ENCODE measurements at regions not wholly inside any gene's neighbourhood (a gene's known extent, or its start where the extent isn't known, plus 50 kb on each side); places are given as distances from the start of the nearest gene placed in this dataset.

- no peak for DNase-seq (ENCODE audit: low spot score)
- H3K27ac Mint-ChIP-seq = no peak overlapping the region
- H3K4me1 Mint-ChIP-seq (ENCODE audit: low read depth) = no peaks in the 10 kb centered on the region
- no peak overlapping the region for H3K4me3 Mint-ChIP-seq
- H3K36me3 Mint-ChIP-seq (ENCODE audit: low read depth) = no peaks in the 10 kb centered on the region
- H3K9me3 Mint-ChIP-seq = no peaks in the 10 kb centered on the region
- H3K27me3 Mint-ChIP-seq (ENCODE audit: low read depth) = peaks cover 42% of the 10 kb centered on the region
Measured at GRCh38 chr2:160658851-160659250, 165.2 kb upstream of the RBMS1 start.

GRCh38 chr2:160660741-160661140 is 167.1 kb upstream of the RBMS1 start:
- H3K4me3 Mint-ChIP-seq = no peak overlapping the region
- no peak for DNase-seq (ENCODE audit: low spot score)
- H3K9me3 Mint-ChIP-seq = no peaks in the 10 kb centered on the region
- peaks cover 2% of the 10 kb centered on the region for H3K4me1 Mint-ChIP-seq (ENCODE audit: low read depth)
- H3K36me3 Mint-ChIP-seq (ENCODE audit: low read depth) = no peaks in the 10 kb centered on the region
- H3K27ac Mint-ChIP-seq = no peak overlapping the region
- H3K27me3 Mint-ChIP-seq (ENCODE audit: low read depth) = peaks cover 39% of the 10 kb centered on the region

- Mint-ChIP-seq H3K27ac (no peak overlapping the region), H3K4me3 (no peak overlapping the region), H3K27me3 (ENCODE audit: low read depth) (peaks cover 7% of the 10 kb centered on the region), H3K36me3 (ENCODE audit: low read depth) (no peaks in the 10 kb centered on the region), H3K9me3 (no peaks in the 10 kb centered on the region), H3K4me1 (ENCODE audit: low read depth) (peaks cover 16% of the 10 kb centered on the region)
- no peak for DNase-seq (ENCODE audit: low spot score)
Measured at GRCh38 chr2:160664603-160665140, 171.1 kb upstream of the RBMS1 start.

- Mint-ChIP-seq H3K27me3 (ENCODE audit: low read depth) (peaks cover 2% of the 10 kb centered on the region), H3K27ac (no peak overlapping the region), H3K36me3 (ENCODE audit: low read depth) (no peaks in the 10 kb centered on the region), H3K4me3 (peak overlapping the region; percentile 6), H3K9me3 (no peaks in the 10 kb centered on the region), H3K4me1 (ENCODE audit: low read depth) (peaks cover 16% of the 10 kb centered on the region)
- no peak for DNase-seq (ENCODE audit: low spot score)
Measured at GRCh38 chr2:160666154-160667060, 172.8 kb upstream of the RBMS1 start.

GRCh38 chr2:160667811-160668210 is 174.2 kb upstream of the RBMS1 start:
- Mint-ChIP-seq H3K4me1 (ENCODE audit: low read depth) (peaks cover 16% of the 10 kb centered on the region), H3K9me3 (no peaks in the 10 kb centered on the region), H3K4me3 (no peak overlapping the region), H3K27ac (no peak overlapping the region), H3K36me3 (ENCODE audit: low read depth) (no peaks in the 10 kb centered on the region), H3K27me3 (ENCODE audit: low read depth) (peaks cover 2% of the 10 kb centered on the region)
- no peak for DNase-seq (ENCODE audit: low spot score)

DNA sequence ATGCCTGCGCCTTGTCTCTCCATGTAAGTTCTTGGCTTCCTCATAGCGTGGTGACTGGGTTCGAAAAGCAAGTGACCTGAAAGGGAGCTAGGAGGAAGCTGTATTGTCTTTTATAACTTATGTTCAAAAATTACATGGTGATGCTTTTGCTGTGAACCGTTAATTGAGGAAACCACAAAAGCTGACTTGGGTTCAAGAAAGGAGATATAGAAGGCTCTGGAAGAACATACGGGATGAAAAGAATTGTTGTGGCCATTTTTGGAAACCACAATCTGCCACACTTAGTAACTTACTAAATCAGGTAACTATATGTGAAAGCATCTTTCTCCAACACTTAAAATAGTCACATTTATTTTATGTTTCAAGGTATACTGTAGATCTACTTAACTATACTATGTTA is 177.0 kb upstream of the RBMS1 start:
- H3K27me3 Mint-ChIP-seq (ENCODE audit: low read depth) = no peaks in the 10 kb centered on the region
- H3K4me3 Mint-ChIP-seq = no peak overlapping the region
- peaks cover 14% of the 10 kb centered on the region for H3K4me1 Mint-ChIP-seq (ENCODE audit: low read depth)
- no peak overlapping the region for H3K27ac Mint-ChIP-seq
- no peak for DNase-seq (ENCODE audit: low spot score)
- no peaks in the 10 kb centered on the region for H3K36me3 Mint-ChIP-seq (ENCODE audit: low read depth)
- no peaks in the 10 kb centered on the region for H3K9me3 Mint-ChIP-seq

DNA sequence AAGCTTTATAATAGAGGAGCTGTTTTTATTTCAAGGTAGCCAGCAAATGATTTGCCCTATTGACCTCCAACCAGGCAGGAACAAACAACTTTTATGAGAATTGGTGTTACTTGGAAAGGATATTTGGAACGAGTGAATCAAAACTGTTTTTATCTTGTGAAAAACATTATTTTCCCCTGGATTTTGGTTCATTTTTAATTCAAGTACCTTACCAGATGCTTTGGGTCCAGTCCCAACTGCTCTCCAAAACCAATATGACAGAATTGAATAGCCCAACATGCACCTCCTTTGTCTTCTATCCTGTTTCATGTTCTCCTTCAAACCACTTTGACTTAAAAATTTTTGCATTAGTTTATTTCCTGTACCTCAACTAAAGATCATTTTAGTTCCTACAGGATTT is 178.6 kb upstream of the RBMS1 start:
- Mint-ChIP-seq H3K4me3 (no peak overlapping the region), H3K27ac (no peak overlapping the region), H3K4me1 (ENCODE audit: low read depth) (peaks cover 2% of the 10 kb centered on the region), H3K27me3 (ENCODE audit: low read depth) (no peaks in the 10 kb centered on the region), H3K9me3 (no peaks in the 10 kb centered on the region), H3K36me3 (ENCODE audit: low read depth) (no peaks in the 10 kb centered on the region)
- DNase-seq (ENCODE audit: low spot score) = no peak

DNA sequence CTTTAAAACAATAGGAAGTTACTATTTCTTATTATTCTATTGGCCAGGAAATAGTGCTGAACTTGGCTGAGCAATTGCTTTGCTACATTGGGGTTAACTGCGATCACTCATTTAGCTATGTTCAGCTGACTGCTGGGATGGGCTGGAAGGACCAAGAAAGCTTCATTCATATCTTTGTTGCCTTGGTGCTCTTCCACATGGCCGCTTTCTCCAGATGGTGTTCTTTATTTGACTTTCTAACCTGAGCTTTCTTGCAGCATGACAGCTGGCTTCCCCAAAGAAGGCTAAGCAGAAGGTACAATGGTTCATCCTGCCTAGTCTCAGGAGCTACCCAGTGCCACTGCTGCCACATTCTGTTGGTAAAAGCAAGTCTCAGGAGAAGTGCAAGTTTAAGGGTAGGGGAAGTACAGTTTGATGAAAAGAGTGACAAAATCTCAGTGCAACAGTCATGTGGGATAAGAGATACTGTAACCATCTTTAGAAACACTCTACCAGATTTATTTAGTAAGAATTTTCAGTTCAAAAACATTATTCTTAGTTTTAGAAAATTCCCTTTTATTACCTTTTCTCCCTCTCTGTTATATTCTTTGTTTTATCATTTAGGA is 180.6 kb upstream of the RBMS1 start:
- H3K27me3 Mint-ChIP-seq (ENCODE audit: low read depth) = no peaks in the 10 kb centered on the region

GRCh38 chr2:160679686-160680085 is 186.1 kb upstream of the RBMS1 start:
- Mint-ChIP-seq H3K9me3 (no peaks in the 10 kb centered on the region), H3K27me3 (ENCODE audit: low read depth) (peaks cover 13% of the 10 kb centered on the region), H3K4me3 (no peak overlapping the region), H3K27ac (no peak overlapping the region), H3K36me3 (ENCODE audit: low read depth) (no peaks in the 10 kb centered on the region), H3K4me1 (ENCODE audit: low read depth) (no peaks in the 10 kb centered on the region)
- no peak for DNase-seq (ENCODE audit: low spot score)

More for the DNA sequence above, 180.6 kb upstream of the RBMS1 start:
- Mint-ChIP-seq H3K27ac (no peak overlapping the region), H3K4me3 (no peak overlapping the region), H3K4me1 (ENCODE audit: low read depth) (no peaks in the 10 kb centered on the region), H3K36me3 (ENCODE audit: low read depth) (no peaks in the 10 kb centered on the region), H3K9me3 (no peaks in the 10 kb centered on the region)
- DNase-seq (ENCODE audit: low spot score) = no peak

DNA sequence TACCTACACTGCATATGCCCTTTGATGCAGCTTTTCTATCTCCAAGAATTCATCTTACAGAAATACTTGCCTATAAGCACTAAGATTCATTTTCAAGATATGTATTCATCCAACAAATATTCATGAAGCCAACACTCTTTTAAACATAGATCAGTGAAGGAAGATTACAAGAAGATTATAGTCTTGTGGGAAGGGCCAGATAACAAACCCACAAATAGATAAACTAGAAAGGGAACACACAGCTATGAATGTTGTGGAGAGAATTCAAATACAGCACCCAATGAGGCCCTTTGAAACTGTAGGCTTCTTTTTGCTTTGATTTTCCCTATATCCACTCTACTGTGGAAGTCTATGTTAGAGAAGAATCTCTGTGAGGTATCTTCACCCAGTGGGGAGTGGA is 186.7 kb upstream of the RBMS1 start:
- Mint-ChIP-seq H3K36me3 (ENCODE audit: low read depth) (no peaks in the 10 kb centered on the region), H3K4me3 (no peak overlapping the region), H3K9me3 (no peaks in the 10 kb centered on the region), H3K27ac (no peak overlapping the region), H3K27me3 (ENCODE audit: low read depth) (peaks cover 16% of the 10 kb centered on the region), H3K4me1 (ENCODE audit: low read depth) (no peaks in the 10 kb centered on the region)
- DNase-seq (ENCODE audit: low spot score) = no peak

- no peak overlapping the region for H3K4me3 Mint-ChIP-seq
- H3K36me3 Mint-ChIP-seq (ENCODE audit: low read depth) = no peaks in the 10 kb centered on the region
Measured at GRCh38 chr2:160680974-160681373, 187.4 kb upstream of the RBMS1 start.

DNA sequence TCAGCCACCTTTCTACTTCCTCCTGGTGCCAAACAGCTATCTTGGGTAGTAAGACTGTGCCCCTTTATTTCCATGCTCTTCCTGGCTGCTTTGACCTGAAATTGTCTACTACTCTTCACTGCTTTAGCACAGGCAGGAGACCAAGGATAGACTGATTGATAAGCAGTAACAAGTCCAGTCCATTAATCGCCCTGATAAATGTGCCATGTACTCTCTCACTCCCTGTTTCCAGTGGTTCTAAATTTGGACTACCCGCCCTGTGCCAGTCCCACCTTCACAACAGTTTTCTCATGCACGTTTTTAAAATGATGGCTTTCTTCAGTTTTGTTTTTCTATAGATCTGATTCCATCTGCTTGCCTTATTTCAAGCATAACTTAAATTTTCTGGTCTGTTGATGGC is 189.6 kb upstream of the RBMS1 start:
- H3K4me3 Mint-ChIP-seq = no peak overlapping the region
- DNase-seq (ENCODE audit: low spot score) = no peak

More at GRCh38 chr2:160680974-160681373, 187.4 kb upstream of the RBMS1 start:
- H3K9me3 Mint-ChIP-seq = no peaks in the 10 kb centered on the region
- H3K4me1 Mint-ChIP-seq (ENCODE audit: low read depth) = no peaks in the 10 kb centered on the region
- H3K27me3 Mint-ChIP-seq (ENCODE audit: low read depth) = peaks cover 18% of the 10 kb centered on the region
- DNase-seq (ENCODE audit: low spot score) = no peak
- H3K27ac Mint-ChIP-seq = no peak overlapping the region

GRCh38 chr2:160687629-160688028 is 194.0 kb upstream of the RBMS1 start:
- Mint-ChIP-seq H3K27me3 (ENCODE audit: low read depth) (peaks cover 14% of the 10 kb centered on the region), H3K27ac (no peak overlapping the region), H3K4me3 (no peak overlapping the region), H3K4me1 (ENCODE audit: low read depth) (no peaks in the 10 kb centered on the region), H3K36me3 (ENCODE audit: low read depth) (no peaks in the 10 kb centered on the region), H3K9me3 (no peaks in the 10 kb centered on the region)
- DNase-seq (ENCODE audit: low spot score) = no peak

More for the DNA sequence above, 189.6 kb upstream of the RBMS1 start:
- no peaks in the 10 kb centered on the region for H3K4me1 Mint-ChIP-seq (ENCODE audit: low read depth)
- H3K27ac Mint-ChIP-seq = no peak overlapping the region
- H3K27me3 Mint-ChIP-seq (ENCODE audit: low read depth) = peaks cover 18% of the 10 kb centered on the region
- H3K36me3 Mint-ChIP-seq (ENCODE audit: low read depth) = no peaks in the 10 kb centered on the region
- H3K9me3 Mint-ChIP-seq = no peaks in the 10 kb centered on the region

DNA sequence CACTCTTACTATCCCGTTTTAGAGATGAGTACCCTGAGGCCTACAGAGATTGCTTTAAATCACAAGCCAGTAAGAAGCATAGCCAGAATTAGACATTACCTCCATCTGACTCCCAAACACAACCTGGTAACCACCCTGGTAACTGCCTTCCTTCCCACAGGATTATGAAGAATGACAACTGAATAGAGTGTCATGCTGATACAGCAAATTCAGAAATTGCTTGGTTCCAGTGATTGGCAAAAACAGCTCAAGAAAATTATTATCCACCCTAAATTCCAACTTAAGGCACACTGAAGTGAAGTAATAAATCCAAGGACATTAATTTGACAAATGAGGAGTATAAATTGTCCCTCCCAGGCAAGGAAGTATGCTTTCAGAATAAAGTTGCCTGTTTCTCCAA is 195.8 kb upstream of the RBMS1 start:
- H3K4me1 Mint-ChIP-seq (ENCODE audit: low read depth) = no peaks in the 10 kb centered on the region
- H3K36me3 Mint-ChIP-seq (ENCODE audit: low read depth) = no peaks in the 10 kb centered on the region
- H3K27me3 Mint-ChIP-seq (ENCODE audit: low read depth) = peaks cover 10% of the 10 kb centered on the region
- H3K4me3 Mint-ChIP-seq = no peak overlapping the region
- H3K9me3 Mint-ChIP-seq = no peaks in the 10 kb centered on the region
- DNase-seq (ENCODE audit: low spot score) = no peak
- H3K27ac Mint-ChIP-seq = no peak overlapping the region
